Cardiac fibroblast (primary cell): ENCODE measurements at regions not wholly inside any gene's neighbourhood (a gene's known extent, or its start where the extent isn't known, plus 50 kb on each side); places are given as distances from the start of the nearest gene placed in this dataset.
A peak's percentile ranks its signal among the peaks of the same experiment; 100 is the strongest.

Experiments used
- DNase-seq, 2 donors: peaks; one replicate each; pipeline versions ENCODE4 v3.0.0 to v3.0.0-alpha.2; 2010; ENCODE audit warnings: low read depth in 2 of 2
- H3K4me3 ChIP-seq, 2 donors: replicated peaks in 1 of 2; 1 replicate in 1 of 2; 2 replicates in 1 of 2; pipeline ENCODE4 v1.5.1; 2011; ENCODE audit warnings: low read depth in 2 of 2, low read length in 2 of 2, mild to moderate bottlenecking in 2 of 2, moderate library complexity in 1 of 2
- TF ChIP-seq, protein P1 (sequence below): IDR thresholded peaks from one replicate; pipeline ENCODE4 v1.5.1; 2011; ENCODE audit warnings: low read depth, mild to moderate bottlenecking, low read length, inconsistent platforms

DNA sequence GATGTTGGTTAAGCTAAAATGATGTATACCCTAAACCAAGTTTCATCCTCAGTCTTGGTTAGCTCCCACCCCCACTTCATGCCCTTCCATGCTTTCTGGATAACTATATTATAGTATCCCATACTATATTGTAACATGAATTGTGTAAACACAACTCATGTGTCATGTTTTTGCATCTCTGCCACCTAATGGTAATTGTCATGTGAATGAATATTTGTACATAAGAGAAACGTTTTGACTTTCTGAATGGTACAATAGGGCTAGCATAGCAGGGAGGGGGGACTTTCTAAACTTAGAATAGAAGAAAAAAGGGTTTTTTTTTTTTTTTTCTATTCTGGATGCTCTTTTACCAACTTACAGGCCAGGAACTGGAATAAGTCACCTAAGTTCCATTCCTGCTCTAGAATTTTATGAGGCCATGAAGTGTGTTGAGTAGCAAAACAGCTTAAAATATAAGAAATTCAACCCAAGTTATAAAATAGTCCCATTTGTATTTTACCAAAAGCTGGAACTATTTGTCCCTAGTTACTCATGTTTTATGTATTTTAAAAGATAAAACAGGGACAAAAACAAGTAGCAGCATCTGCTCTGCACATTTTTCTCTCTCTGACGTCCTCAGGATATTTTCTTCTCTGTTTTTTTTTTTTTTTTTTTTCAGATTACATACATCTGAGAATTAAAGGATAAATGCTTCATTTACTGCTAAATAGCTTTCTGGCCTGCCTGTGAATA lies 77.4 kb downstream of the HLX start:
- TF ChIP-seq, protein P1, sequence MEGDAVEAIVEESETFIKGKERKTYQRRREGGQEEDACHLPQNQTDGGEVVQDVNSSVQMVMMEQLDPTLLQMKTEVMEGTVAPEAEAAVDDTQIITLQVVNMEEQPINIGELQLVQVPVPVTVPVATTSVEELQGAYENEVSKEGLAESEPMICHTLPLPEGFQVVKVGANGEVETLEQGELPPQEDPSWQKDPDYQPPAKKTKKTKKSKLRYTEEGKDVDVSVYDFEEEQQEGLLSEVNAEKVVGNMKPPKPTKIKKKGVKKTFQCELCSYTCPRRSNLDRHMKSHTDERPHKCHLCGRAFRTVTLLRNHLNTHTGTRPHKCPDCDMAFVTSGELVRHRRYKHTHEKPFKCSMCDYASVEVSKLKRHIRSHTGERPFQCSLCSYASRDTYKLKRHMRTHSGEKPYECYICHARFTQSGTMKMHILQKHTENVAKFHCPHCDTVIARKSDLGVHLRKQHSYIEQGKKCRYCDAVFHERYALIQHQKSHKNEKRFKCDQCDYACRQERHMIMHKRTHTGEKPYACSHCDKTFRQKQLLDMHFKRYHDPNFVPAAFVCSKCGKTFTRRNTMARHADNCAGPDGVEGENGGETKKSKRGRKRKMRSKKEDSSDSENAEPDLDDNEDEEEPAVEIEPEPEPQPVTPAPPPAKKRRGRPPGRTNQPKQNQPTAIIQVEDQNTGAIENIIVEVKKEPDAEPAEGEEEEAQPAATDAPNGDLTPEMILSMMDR: no peak
- peak; percentile 49 to 60 for DNase-seq

DNA sequence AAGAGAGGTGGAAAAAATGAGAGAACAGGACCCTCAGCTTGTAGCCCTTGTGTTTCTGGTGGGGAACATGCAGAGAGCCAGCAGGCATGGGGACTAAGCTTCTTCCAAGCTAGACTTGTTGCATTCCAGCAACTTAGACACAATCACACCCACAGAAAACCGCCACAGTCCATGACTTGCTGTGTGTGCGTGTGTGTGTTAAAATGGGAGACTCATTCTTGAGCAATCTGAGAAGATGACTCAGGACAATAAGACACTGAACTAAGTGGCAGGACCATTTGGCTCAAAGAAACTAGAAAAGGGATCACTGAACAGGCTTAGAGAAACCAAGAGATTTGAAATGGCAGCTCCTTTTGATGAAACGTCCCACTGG lies 78.0 kb downstream of the HLX start:
- TF ChIP-seq, protein P1: no peak
- DNase-seq: peak; percentile 88 to 99
- H3K4me3 ChIP-seq: no peak overlapping the region

More for the DNA sequence above, 77.4 kb downstream of the HLX start:
- H3K4me3 ChIP-seq: no peak overlapping the region

DNA sequence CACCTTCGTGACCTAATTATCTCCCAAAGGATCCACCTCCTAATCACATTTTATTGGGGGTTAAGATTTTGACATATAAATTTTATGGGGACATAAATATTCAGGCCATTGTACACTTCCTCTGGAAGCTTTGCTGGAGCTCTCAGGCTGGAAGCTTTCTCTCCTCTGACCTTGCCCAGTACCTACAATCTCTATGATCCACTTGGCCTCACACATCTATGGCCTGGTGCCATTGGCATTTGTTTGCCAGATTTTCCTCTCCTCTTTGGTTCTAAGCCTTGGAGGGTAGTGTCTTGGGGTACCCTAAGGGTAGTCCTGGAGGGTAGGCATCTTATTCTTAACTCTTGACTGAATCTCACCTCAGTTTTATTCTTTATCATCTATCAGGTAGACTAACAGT lies 79.0 kb downstream of the HLX start:
- DNase-seq: no peak
- TF ChIP-seq, protein P1: no peak

DNA sequence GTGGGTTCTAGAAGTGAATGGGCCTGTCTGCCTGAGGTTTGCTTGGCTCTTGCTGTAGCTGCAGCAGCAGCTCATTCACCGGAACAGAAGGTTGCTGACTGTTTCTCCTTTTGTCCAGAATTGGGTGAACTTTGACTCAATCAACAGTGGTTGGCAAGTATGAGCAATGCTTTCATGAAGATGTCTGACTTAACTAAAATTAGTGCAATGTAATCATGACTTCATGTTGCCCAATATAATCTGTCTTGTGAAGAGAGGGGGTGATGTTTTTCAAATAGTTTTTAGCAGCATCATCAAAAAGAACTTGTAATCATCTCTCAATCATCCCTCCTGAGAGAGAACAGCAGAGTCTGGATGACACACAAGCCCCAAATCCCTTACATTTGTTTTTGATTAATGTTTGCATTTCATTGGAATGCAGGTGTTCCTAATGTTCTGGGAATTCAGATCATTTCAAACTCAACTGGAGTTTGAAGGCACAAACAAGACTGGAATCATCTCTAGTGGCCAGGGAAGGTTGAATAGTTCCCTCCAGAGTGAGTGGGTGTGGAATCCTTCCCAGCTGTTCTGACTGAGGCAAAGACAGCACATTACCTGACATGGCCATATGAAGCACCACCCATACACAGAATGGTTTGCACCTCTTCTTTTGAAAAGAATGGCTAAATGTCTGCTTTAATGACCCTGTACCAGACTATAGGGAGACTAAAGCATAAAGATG lies 82.9 kb downstream of the HLX start:
- peak; percentile 89 to 98 for DNase-seq
- no peak overlapping the region for H3K4me3 ChIP-seq
- TF ChIP-seq, protein P1: no peak

More for the DNA sequence above, 79.0 kb downstream of the HLX start:
- no peak overlapping the region for H3K4me3 ChIP-seq

DNA sequence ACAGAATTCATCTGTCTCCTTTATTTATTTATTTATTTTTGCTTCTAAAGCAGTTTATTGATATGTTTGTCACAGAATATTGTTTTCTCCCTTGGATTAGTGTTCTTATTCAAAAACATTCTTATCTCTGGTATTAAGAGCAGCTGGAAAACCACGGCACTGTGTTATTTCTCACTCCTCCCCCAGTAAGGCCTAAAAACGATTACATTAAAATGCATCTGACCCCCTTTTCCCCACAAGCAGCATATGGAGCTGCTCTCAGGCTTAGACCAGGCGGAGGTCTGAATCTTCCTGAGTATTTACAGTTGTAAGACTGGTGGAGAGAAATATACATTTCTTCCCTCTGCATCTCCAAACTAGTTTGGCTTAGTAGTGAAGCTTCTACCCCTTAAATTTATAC lies 86.8 kb downstream of the HLX start:
- no peak for DNase-seq
- no peak overlapping the region for H3K4me3 ChIP-seq
- TF ChIP-seq, protein P1: no peak

DNA sequence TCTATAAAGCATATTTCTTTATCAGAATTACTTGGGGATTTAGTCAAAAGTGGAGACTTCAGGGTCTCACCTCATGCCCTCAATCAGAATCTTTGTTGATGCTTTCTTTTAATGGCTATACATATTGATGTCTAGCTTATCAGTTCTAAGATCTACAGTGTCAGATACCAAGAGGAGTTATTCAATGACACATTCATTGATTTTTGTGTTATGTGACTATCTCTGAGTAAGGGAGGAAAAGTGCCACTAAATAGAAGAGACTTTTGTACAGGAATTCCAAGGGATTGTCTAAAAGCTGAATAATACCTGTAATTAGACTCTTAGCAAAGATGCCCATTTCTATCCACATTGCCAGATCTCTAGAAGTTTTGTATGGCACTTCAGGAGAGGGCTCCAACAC lies 87.2 kb downstream of the HLX start:
- no peak for DNase-seq
- H3K4me3 ChIP-seq: no peak overlapping the region
- TF ChIP-seq, protein P1: no peak
